DOHH2 (cell line): ENCODE measurements at regions not wholly inside any gene's neighbourhood (a gene's known extent, or its start where the extent isn't known, plus 50 kb on each side); places are given as distances from the start of the nearest gene placed in this dataset.

Experiments used
- EZH2phosphoT487 ChIP-seq: fragments of 200-600 bp; sonication (generic); IDR thresholded peaks from 2 replicates; pipeline ENCODE4 v1.6.1; 2017; ENCODE audit warnings: borderline replicate concordance, mild to moderate bottlenecking, antibody characterized with exemption, low read length, moderate library complexity, mixed read lengths
- TF ChIP-seq, protein P1 (sequence below): fragments of 200-600 bp; sonication (generic); IDR thresholded peaks from one replicate; pipeline ENCODE4 v1.5.1; 2014; ENCODE audit warnings: antibody characterized with exemption, mild to moderate bottlenecking, low read depth, low read length; ENCODE audit not compliant: poor library complexity, severe bottlenecking

GRCh38 chr12:28800129-28800528 lies 348.9 kb upstream of the FAR2 start:
- TF ChIP-seq, protein P1, sequence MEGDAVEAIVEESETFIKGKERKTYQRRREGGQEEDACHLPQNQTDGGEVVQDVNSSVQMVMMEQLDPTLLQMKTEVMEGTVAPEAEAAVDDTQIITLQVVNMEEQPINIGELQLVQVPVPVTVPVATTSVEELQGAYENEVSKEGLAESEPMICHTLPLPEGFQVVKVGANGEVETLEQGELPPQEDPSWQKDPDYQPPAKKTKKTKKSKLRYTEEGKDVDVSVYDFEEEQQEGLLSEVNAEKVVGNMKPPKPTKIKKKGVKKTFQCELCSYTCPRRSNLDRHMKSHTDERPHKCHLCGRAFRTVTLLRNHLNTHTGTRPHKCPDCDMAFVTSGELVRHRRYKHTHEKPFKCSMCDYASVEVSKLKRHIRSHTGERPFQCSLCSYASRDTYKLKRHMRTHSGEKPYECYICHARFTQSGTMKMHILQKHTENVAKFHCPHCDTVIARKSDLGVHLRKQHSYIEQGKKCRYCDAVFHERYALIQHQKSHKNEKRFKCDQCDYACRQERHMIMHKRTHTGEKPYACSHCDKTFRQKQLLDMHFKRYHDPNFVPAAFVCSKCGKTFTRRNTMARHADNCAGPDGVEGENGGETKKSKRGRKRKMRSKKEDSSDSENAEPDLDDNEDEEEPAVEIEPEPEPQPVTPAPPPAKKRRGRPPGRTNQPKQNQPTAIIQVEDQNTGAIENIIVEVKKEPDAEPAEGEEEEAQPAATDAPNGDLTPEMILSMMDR = no peak
- TF ChIP-seq EZH2phosphoT487 = no peak
